ENCODE measurements at regions not wholly inside any gene's neighbourhood (a gene's known extent, or its start where the extent isn't known, plus 50 kb on each side); places are given as distances from the start of the nearest gene placed in this dataset.

DNA sequence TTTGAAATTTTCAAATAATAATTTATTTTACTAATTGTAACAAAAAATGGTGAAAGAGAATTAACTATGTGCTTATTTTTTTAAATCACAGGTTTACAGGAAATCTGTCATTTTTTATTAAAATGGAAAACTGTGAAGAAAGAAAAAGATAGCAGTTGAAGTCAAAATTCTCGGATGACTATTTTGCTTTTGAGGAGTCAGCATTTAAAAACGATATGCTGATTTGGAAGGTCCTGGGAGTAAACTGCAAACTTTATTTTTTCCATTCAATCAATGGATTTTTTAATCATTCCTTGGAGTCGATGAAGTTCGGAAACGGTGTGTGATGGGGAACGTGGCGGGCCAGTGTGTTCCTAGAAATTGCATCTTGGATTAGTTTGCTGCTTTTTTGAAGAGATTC, 258.9 kb upstream of the NAV3 start:
- DNase-seq (ENCODE audit: low read depth) = no peak

- DNase-seq (ENCODE audit: low read depth) = no peak
Measured at GRCh38 chr12:77571127-77571526, 259.6 kb upstream of the NAV3 start.

- DNase-seq (ENCODE audit: low read depth) = no peak
Measured at GRCh38 chr12:77569876-77570275, 260.8 kb upstream of the NAV3 start.

DNA sequence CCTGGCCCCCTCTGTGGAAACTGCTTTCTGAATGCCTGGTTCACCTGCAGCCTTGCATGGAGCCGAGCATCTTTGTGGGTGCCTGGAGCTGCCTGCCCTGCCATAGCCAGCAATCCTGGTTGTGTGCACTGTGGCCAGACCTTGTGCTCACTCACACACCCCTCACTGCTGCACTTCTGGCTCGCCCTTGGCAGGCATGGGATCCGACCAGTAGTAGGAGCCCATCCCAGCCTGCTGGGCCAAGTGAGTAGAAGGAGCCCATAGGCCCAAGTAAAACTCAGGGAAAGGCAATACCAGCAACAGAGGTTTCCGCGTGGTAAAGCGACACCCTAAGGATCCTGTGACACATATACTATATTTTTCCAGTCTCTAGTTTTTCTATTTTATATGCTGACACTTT, 270.0 kb upstream of the NAV3 start:
- DNase-seq (ENCODE audit: low read depth) = no peak

GRCh38 chr12:77559400-77560074, 271.2 kb upstream of the NAV3 start:
- no peak for DNase-seq (ENCODE audit: low read depth)

GRCh38 chr12:77555074-77555473, 275.6 kb upstream of the NAV3 start:
- no peak for DNase-seq (ENCODE audit: low read depth)

- DNase-seq (ENCODE audit: low read depth) = no peak
Measured at GRCh38 chr12:77553976-77554619, 276.6 kb upstream of the NAV3 start.

GRCh38 chr12:77549383-77550128, 281.1 kb upstream of the NAV3 start:
- DNase-seq (ENCODE audit: low read depth) = no peak

- no peak for DNase-seq (ENCODE audit: low read depth)
Measured at GRCh38 chr12:77548797-77549196, 281.9 kb upstream of the NAV3 start.

- DNase-seq (ENCODE audit: low read depth) = no peak
Measured at GRCh38 chr12:77540097-77540496, 290.6 kb upstream of the NAV3 start.

DNA sequence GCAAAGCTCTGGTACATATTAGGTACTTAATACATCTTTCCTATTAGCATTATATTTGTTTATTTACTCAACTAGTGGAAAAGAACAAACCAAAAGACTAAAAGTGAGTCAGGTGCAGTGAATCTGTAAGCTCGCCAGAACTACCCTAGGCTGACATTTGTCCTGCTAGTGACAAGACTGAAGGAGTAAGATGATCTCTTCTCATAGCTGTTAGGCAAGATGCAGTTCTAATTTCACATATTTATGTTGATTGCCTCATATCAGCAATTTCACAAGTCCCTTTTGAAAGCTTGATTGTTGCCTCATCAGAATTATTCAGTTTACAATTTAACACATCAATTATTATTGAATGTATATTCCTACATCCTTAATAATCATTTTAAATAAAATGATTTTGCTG, 293.0 kb upstream of the NAV3 start:
- no peak for DNase-seq (ENCODE audit: low read depth)

GRCh38 chr12:77535734-77536133, 295.0 kb upstream of the NAV3 start:
- DNase-seq (ENCODE audit: low read depth) = no peak

DNA sequence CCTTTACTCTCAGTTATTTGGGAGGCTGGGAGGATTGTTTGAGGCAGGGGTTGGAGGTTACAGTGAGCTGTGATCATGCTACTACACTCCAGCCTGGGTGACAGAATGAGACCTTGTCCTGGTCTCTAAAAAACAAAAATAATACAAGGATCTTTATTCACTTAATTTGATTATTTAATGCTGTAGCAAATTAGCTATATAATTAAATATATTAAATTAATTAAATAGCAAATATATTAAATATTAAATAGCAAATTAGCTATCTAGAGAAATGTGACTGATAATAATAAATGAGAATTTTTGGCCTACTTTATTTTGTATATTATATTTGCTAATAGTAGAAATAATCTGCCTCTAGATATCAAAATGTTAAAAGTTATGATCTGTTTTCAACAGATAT, 298.8 kb upstream of the NAV3 start:
- DNase-seq (ENCODE audit: low read depth) = no peak

- DNase-seq (ENCODE audit: low read depth) = no peak
Measured at GRCh38 chr12:77522247-77522646, 308.4 kb upstream of the NAV3 start.

DNA sequence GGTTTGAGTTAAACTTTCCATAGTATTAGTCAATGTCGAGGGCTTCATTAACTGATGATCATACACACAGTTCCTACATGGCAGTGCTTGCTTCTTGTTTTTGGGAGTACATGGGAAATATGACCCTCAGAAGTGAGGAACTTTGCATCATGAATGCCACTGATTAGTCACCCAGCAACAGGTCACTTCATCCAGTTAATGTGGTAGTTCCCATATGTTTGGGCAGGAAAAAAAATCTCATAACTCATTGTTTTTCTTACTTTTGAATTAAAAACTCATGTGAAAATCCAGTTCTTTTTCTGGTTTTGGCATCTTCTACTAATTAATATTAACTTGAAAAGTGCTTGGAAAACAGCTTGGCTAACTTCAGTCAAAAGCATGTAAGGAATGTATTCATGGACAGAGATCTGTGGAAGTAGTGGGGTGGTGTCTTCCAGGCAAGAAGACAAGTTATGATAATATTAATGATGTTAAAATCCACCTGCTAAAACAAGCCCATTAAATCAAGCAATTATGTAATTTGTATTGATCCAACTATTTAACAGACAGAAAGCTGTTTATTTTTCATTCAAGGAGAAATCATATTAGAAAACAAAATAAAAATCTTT, 309.1 kb upstream of the NAV3 start:
- peak; percentile 13 for DNase-seq (ENCODE audit: low read depth)

DNA sequence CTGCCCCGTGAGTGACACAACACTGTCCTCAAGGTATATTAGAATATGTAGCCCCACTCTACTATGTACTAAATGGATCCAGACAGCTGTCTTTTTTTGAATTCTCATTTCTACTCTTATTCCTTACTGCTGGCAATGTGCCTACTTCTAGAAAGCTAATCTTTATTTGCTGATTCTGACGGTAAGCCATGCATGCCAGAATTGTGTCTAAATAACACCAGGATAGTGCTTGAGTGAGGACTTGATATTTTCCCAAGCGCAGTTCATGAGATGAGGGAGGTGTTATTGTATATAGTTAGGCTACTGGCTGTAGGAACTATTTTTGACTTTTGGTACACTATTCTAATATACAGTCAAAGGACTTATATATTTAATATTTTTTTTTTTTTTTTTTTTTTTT, 316.2 kb upstream of the NAV3 start:
- no peak for DNase-seq (ENCODE audit: low read depth)

DNA sequence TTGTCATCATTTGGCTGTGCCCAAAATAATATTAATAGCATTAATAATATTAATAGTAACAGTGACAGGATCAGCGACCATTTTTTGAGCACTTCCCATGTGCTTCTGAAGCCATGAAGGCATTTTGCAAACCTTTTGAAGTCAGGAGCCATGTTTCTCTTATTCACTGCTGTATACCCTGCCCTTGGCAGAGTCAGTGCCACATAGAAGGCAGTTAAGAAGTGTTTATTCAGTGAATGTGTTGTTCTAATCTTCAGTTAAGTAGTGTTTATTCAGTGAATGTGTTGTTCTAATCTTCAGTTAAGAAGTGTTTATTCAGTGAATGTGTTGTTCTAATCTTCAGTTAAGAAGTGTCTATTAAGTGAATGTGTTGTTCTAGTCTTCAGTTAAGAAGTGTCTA, 319.7 kb upstream of the NAV3 start:
- no peak for DNase-seq (ENCODE audit: low read depth)

- no peak for DNase-seq (ENCODE audit: low read depth)
Measured at GRCh38 chr12:77504466-77504865, 326.2 kb upstream of the NAV3 start.

- no peak for DNase-seq (ENCODE audit: low read depth)
Measured at GRCh38 chr12:77500089-77500488, 330.6 kb upstream of the NAV3 start.

DNA sequence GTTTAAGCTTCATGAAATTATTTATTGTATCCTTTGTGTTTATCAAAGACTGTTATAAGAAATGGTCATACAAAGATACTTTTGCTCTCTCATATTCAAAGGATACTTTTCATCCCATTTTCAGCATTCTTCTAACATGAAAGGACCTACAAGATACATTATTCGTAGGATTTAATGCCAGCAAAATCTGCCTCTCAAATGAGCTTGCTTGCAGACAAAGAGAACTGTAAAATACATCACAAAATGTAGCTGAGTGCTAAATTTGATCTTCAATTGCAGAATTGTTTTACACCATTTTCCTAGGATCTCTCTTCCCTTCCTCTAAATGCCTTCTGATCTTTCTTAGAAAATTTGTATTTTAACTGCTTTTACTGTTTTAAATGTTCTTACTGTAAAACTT, 333.0 kb upstream of the NAV3 start:
- no peak for DNase-seq (ENCODE audit: low read depth)

DNA sequence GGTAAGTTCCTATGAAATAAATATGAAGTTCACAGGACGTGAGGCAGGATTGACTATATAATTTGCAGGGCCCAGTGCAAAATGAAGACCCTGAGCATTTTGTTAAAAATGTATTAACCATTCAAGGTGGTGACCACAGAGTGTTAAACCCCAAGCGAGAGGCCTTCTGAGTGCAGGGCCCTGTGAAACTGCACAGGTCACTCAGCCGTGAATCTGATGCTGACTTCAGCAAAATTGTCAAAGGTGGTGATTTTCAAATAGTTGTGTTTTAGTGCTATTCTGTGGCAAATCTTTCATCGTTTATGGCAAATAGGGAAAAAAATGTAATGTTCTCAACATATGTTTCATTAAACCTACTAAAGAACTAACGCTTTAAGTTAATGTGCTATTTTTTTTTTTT, 334.0 kb upstream of the NAV3 start:
- no peak for DNase-seq (ENCODE audit: low read depth)

- DNase-seq (ENCODE audit: low read depth) = no peak
Measured at GRCh38 chr12:77494296-77494695, 336.4 kb upstream of the NAV3 start.

Data from non-pigmented ciliary epithelial cell (primary cell).